ENCODE measurements at regions not wholly inside any gene's neighbourhood (a gene's known extent, or its start where the extent isn't known, plus 50 kb on each side); places are given as distances from the start of the nearest gene placed in this dataset.

DNA sequence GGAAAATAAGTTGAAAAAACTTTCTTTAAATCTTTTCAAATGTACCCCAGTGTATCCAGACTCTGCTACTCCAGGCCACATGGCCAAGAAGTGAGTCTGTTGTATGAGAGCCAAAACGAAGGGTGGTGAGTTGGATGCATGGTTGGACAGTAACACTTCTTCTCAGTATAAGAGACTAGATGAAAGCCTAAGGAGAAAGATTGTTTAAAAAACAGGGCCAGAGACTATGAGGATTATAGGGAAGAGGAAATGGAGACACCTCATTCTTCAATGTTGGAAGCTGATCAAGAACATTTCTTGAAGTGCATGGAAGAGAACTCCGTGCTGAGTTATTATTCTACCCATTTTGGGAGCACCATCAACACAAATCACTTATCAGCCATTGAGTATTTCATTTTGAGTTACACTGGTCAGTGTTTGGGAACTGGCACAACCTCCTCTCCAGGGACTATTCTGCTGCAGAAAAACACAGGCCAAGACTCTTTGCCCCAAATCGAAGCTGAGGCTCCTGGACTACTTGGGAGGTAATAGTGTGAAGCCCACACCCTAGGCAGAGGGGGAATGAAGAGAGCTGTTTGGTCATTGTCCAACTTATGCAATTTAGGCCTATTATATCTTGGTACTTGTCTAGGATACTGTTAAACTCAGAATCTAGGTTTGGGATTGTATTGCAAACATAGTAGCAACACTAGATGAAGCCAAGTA lies 123.0 kb upstream of the SEC61G start:
- ChIA-PET POLR2A (ENCODE audit: low non-redundant PET) (no interaction called here), CTCF (no interaction called here)
- DNase-seq (ENCODE audit: low spot score) = no peak
- H3K27ac ChIP-seq (ENCODE audit: low read depth, low read length, poor library complexity, severe bottlenecking) = no peak overlapping the region
- H3K4me3 ChIP-seq (ENCODE audit: low read depth, low read length, poor library complexity, severe bottlenecking) = no peak overlapping the region
- TF ChIP-seq CTCF (conservative IDR thresholded peaks at IDR 0.05; ENCODE audit: low read depth, low read length) (no peak), EZH2 (IDR thresholded peaks at IDR 0.05; ENCODE audit: borderline replicate concordance, low read depth, low read length, poor library complexity, severe bottlenecking) (no peak)
- intact Hi-C loops (cut with micrococcal nuclease; ENCODE audit: unreplicated experiment) = no loop called here
- H3K36me3 ChIP-seq (ENCODE audit: insufficient read depth, low read length, poor library complexity, severe bottlenecking) = no peaks in the 10 kb centered on the region
- H3K9me3 ChIP-seq (ENCODE audit: low read depth, low read length, poor library complexity, severe bottlenecking) = no peaks in the 10 kb centered on the region
- no TSS peak for BruUV-seq (replicated peaks)
- no peaks in the 10 kb centered on the region for H3K4me1 ChIP-seq (ENCODE audit: insufficient read depth, low read length, poor library complexity, severe bottlenecking)
- no peaks in the 10 kb centered on the region for H3K27me3 ChIP-seq (replicated peaks; ENCODE audit: insufficient read depth, low read depth, low read length, poor library complexity)

GRCh38 chr7:54882694-54883093 lies 123.7 kb upstream of the SEC61G start:
- BruUV-seq (replicated peaks) = no TSS peak
- H3K27ac ChIP-seq (ENCODE audit: low read depth, low read length, poor library complexity, severe bottlenecking) = no peak overlapping the region
- H3K4me1 ChIP-seq (ENCODE audit: insufficient read depth, low read length, poor library complexity, severe bottlenecking) = no peaks in the 10 kb centered on the region
- no peaks in the 10 kb centered on the region for H3K36me3 ChIP-seq (ENCODE audit: insufficient read depth, low read length, poor library complexity, severe bottlenecking)
- no peak for DNase-seq (ENCODE audit: low spot score)
- CTCF ChIA-PET = no interaction called here
- POLR2A ChIA-PET (ENCODE audit: low non-redundant PET) = no interaction called here
- intact Hi-C loops (cut with micrococcal nuclease; ENCODE audit: unreplicated experiment) = no loop called here
- TF ChIP-seq EZH2 (IDR thresholded peaks at IDR 0.05; ENCODE audit: borderline replicate concordance, low read depth, low read length, poor library complexity, severe bottlenecking) (no peak), CTCF (conservative IDR thresholded peaks at IDR 0.05; ENCODE audit: low read depth, low read length) (no peak)
- peaks cover 1% of the 10 kb centered on the region for H3K27me3 ChIP-seq (replicated peaks; ENCODE audit: insufficient read depth, low read depth, low read length, poor library complexity)
- no peak overlapping the region for H3K4me3 ChIP-seq (ENCODE audit: low read depth, low read length, poor library complexity, severe bottlenecking)
- H3K9me3 ChIP-seq (ENCODE audit: low read depth, low read length, poor library complexity, severe bottlenecking) = no peaks in the 10 kb centered on the region

DNA sequence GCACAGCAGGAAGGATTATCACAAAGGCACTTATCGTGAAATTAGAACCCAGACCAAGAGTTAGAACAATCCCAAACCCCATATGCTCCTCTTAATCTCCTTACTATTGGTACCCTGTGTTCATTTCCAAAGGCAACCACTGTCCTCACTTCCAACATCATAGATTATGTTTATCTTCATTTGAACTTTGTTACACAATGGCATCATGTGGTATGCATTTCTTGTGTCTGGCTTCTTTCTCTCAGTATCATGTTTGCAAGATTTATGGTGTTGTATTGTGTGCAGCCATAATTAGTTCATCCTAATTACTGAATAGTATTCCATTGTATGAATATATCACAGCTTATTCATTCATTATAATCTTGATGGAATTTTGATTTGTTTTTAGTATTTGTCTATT lies 124.6 kb upstream of the SEC61G start:
- no TSS peak for BruUV-seq (replicated peaks)
- H3K4me1 ChIP-seq (ENCODE audit: insufficient read depth, low read length, poor library complexity, severe bottlenecking) = no peaks in the 10 kb centered on the region
- no peak for DNase-seq (ENCODE audit: low spot score)
- intact Hi-C loops (cut with micrococcal nuclease; ENCODE audit: unreplicated experiment) = no loop called here
- H3K27me3 ChIP-seq (replicated peaks; ENCODE audit: insufficient read depth, low read depth, low read length, poor library complexity) = peaks cover 6% of the 10 kb centered on the region
- no peaks in the 10 kb centered on the region for H3K9me3 ChIP-seq (ENCODE audit: low read depth, low read length, poor library complexity, severe bottlenecking)
- TF ChIP-seq CTCF (conservative IDR thresholded peaks at IDR 0.05; ENCODE audit: low read depth, low read length) (no peak), EZH2 (IDR thresholded peaks at IDR 0.05; ENCODE audit: borderline replicate concordance, low read depth, low read length, poor library complexity, severe bottlenecking) (no peak)
- ChIA-PET CTCF (no interaction called here), POLR2A (ENCODE audit: low non-redundant PET) (no interaction called here)
- no peaks in the 10 kb centered on the region for H3K36me3 ChIP-seq (ENCODE audit: insufficient read depth, low read length, poor library complexity, severe bottlenecking)
- no peak overlapping the region for H3K27ac ChIP-seq (ENCODE audit: low read depth, low read length, poor library complexity, severe bottlenecking)
- H3K4me3 ChIP-seq (ENCODE audit: low read depth, low read length, poor library complexity, severe bottlenecking) = no peak overlapping the region

Data from A673 (cell line).